GM12873 (cell line): ENCODE measurements at regions not wholly inside any gene's neighbourhood (a gene's known extent, or its start where the extent isn't known, plus 50 kb on each side); places are given as distances from the start of the nearest gene placed in this dataset.

Experiments used
- CTCF ChIP-seq: IDR thresholded peaks from 2 replicates; pipeline ENCODE4 v1.5.1; 2012; ENCODE audit warnings: low read depth, mild to moderate bottlenecking, moderate library complexity, low read length, control low read depth; ENCODE audit not compliant: insufficient read depth; ENCODE audit errors: missing control alignments

DNA sequence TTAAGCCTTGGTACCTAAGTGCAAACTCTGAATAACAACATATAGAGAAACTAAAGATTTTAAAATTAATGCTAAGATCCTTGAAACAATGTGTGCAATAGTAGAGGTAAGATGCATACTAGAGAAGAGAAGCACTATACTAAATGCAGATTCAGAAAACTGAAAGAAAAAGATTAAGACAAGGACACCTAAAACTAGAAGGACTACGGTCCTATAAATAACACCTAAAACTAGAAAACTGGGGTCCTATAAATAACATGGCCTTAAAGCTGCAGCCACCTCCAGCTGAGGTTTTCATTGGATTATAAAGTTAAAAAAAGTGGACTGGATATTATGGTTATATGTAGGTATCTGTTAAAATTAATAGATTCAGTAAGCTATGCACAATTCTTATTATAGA, 320.9 kb downstream of the IPMK start:
- TF ChIP-seq CTCF = no peak

- no peak for TF ChIP-seq CTCF
Observed at GRCh38 chr10:57943701-57944100, 324.0 kb downstream of the IPMK start.

GRCh38 chr10:57925045-57925444, 342.6 kb downstream of the IPMK start:
- TF ChIP-seq CTCF = no peak

GRCh38 chr10:57921140-57921539, 346.6 kb downstream of the IPMK start:
- TF ChIP-seq CTCF = no peak

GRCh38 chr10:57919864-57920263, 347.8 kb downstream of the IPMK start:
- TF ChIP-seq CTCF = no peak

DNA sequence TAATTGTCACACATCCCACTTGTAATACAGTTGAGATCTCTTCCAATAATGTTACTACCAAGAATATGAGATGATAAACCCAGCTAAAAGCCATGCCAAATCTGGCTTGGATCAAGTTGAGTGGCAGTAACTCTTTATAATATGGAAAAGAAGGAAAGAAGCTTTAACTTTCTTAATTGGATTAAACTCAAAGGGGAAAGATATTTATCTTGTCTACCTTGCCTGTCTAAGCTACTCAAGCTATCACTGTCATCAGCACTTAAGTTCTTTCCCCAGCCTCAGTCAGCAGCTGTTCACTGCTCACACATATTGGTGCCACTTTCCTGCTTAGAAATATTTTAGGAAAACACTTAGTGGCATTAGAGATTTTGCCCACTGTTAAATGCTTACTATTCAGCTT, 350.7 kb downstream of the IPMK start:
- no peak for TF ChIP-seq CTCF

GRCh38 chr10:57905861-57906260, 361.8 kb downstream of the IPMK start:
- no peak for TF ChIP-seq CTCF
